Skin epidermis (tissue), 12 donors: ENCODE measurements at regions not wholly inside any gene's neighbourhood (a gene's known extent, or its start where the extent isn't known, plus 50 kb on each side); places are given as distances from the start of the nearest gene placed in this dataset.
"Not testable (repeated sequence)": the region's sequence is repeated elsewhere in the genome, so short reads cannot be mapped to it uniquely, and the experiment has no call there.

Experiments used
- H3K27ac ChIP-seq, 21 experiments: fragments of 200-600 bp; sonication (generic) in 11 of 21; one replicate each; pipeline ENCODE4 v1.5.0; 2020; ENCODE audit warnings: mild to moderate bottlenecking in 3 of 21, inconsistent platforms in 2 of 21, moderate library complexity in 2 of 21
- H3K4me3 ChIP-seq, 7 experiments: fragments of 200-600 bp; sonication (generic) in 2 of 7; one replicate each; pipeline ENCODE4 v1.5.0; 2020; ENCODE audit warnings: inconsistent platforms in 2 of 7, mild to moderate bottlenecking in 2 of 7, moderate library complexity in 1 of 7

GRCh38 chr6:21332660-21333059 is 260.9 kb upstream of the SOX4 start:
- no peak overlapping the region for H3K4me3 ChIP-seq
- no peak overlapping the region for H3K27ac ChIP-seq

- Histone ChIP-seq H3K4me3 (no peak overlapping the region), H3K27ac (no peak overlapping the region)
Observed at GRCh38 chr6:21333715-21334114, 259.8 kb upstream of the SOX4 start.

- Histone ChIP-seq H3K4me3 (no peak overlapping the region), H3K27ac (no peak overlapping the region)
Observed at GRCh38 chr6:21334651-21335050, 258.9 kb upstream of the SOX4 start.

GRCh38 chr6:21335591-21335990 is 258.0 kb upstream of the SOX4 start:
- Histone ChIP-seq H3K4me3 (no peak overlapping the region), H3K27ac (no peak overlapping the region)

GRCh38 chr6:21337263-21337662 is 256.3 kb upstream of the SOX4 start:
- Histone ChIP-seq H3K4me3 (no peak overlapping the region), H3K27ac (no peak overlapping the region)

- Histone ChIP-seq H3K4me3 (no peak overlapping the region), H3K27ac (no peak overlapping the region)
Observed at GRCh38 chr6:21340573-21340972, 253.0 kb upstream of the SOX4 start.

- H3K27ac ChIP-seq: no peak overlapping the region
Observed at GRCh38 chr6:21341910-21342309, 251.6 kb upstream of the SOX4 start.

GRCh38 chr6:21342501-21342900 is 251.1 kb upstream of the SOX4 start:
- no peak overlapping the region for H3K4me3 ChIP-seq
- H3K27ac ChIP-seq: no peak overlapping the region

More at GRCh38 chr6:21341910-21342309, 251.6 kb upstream of the SOX4 start:
- H3K4me3 ChIP-seq: no peak overlapping the region

- H3K27ac ChIP-seq, H3K4me3 ChIP-seq: not testable (repeated sequence)
Observed at GRCh38 chr6:21345704-21346103, 247.8 kb upstream of the SOX4 start.

GRCh38 chr6:21348146-21348503 is 245.4 kb upstream of the SOX4 start:
- no peak overlapping the region for H3K4me3 ChIP-seq
- H3K27ac ChIP-seq: no peak overlapping the region

- Histone ChIP-seq H3K4me3 (no peak overlapping the region), H3K27ac (peak overlapping the region in 1 of 21 experiments; percentile 43)
Observed at GRCh38 chr6:21348504-21349195, 244.9 kb upstream of the SOX4 start.

- H3K27ac ChIP-seq: no peak overlapping the region
- H3K4me3 ChIP-seq: no peak overlapping the region
Observed at GRCh38 chr6:21349834-21350233, 243.7 kb upstream of the SOX4 start.

- Histone ChIP-seq H3K4me3 (no peak overlapping the region), H3K27ac (no peak overlapping the region)
Observed at GRCh38 chr6:21350926-21351325, 242.6 kb upstream of the SOX4 start.

GRCh38 chr6:21352131-21352530 is 241.4 kb upstream of the SOX4 start:
- no peak overlapping the region for H3K27ac ChIP-seq
- H3K4me3 ChIP-seq: no peak overlapping the region

GRCh38 chr6:21354805-21355238 is 238.7 kb upstream of the SOX4 start:
- no peak overlapping the region for H3K4me3 ChIP-seq
- H3K27ac ChIP-seq: no peak overlapping the region

- no peak overlapping the region for H3K27ac ChIP-seq
- H3K4me3 ChIP-seq: no peak overlapping the region
Observed at GRCh38 chr6:21355638-21356037, 237.9 kb upstream of the SOX4 start.

GRCh38 chr6:21357262-21357661 is 236.3 kb upstream of the SOX4 start:
- H3K4me3 ChIP-seq: no peak overlapping the region
- H3K27ac ChIP-seq: no peak overlapping the region

- Histone ChIP-seq H3K4me3 (no peak overlapping the region), H3K27ac (no peak overlapping the region)
Observed at GRCh38 chr6:21359926-21360325, 233.6 kb upstream of the SOX4 start.

- no peak overlapping the region for H3K4me3 ChIP-seq
- H3K27ac ChIP-seq: no peak overlapping the region
Observed at GRCh38 chr6:21360336-21360735, 233.2 kb upstream of the SOX4 start.

- Histone ChIP-seq H3K4me3 (no peak overlapping the region), H3K27ac (no peak overlapping the region)
Observed at GRCh38 chr6:21367148-21367547, 226.4 kb upstream of the SOX4 start.

- Histone ChIP-seq H3K4me3 (no peak overlapping the region), H3K27ac (no peak overlapping the region)
Observed at GRCh38 chr6:21367649-21368154, 225.8 kb upstream of the SOX4 start.

- Histone ChIP-seq H3K4me3 (no peak overlapping the region), H3K27ac (peak overlapping the region in 2 of 21 experiments; percentile 14 to 25)
Observed at GRCh38 chr6:21371061-21371460, 222.5 kb upstream of the SOX4 start.
